ENCODE measurements at regions not wholly inside any gene's neighbourhood (a gene's known extent, or its start where the extent isn't known, plus 50 kb on each side); places are given as distances from the start of the nearest gene placed in this dataset.

DNA sequence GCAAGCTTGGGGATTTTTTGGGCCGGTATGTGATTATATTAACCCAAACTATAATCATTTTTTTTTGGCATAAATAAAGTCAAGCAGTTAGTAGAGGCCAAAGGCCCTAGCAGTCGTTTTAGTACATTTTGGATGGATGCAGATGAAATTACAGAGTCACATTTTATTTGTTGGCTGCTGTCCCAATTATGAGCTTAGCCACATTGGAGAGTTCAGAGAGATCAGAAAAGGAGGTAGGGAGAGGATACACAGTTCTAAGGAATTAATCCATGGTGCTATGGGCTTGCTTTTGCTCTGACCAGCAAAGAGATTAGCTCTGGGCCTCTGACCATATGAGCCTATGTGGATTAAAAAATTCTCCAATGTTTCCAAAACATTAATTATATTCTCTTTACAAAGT, 395.1 kb downstream of the RAPGEF2 start:
- TF ChIP-seq ZFX (IDR thresholded peaks at IDR 0.05; ENCODE audit: borderline replicate concordance), result no peak
- TF ChIP-seq, protein P1, sequence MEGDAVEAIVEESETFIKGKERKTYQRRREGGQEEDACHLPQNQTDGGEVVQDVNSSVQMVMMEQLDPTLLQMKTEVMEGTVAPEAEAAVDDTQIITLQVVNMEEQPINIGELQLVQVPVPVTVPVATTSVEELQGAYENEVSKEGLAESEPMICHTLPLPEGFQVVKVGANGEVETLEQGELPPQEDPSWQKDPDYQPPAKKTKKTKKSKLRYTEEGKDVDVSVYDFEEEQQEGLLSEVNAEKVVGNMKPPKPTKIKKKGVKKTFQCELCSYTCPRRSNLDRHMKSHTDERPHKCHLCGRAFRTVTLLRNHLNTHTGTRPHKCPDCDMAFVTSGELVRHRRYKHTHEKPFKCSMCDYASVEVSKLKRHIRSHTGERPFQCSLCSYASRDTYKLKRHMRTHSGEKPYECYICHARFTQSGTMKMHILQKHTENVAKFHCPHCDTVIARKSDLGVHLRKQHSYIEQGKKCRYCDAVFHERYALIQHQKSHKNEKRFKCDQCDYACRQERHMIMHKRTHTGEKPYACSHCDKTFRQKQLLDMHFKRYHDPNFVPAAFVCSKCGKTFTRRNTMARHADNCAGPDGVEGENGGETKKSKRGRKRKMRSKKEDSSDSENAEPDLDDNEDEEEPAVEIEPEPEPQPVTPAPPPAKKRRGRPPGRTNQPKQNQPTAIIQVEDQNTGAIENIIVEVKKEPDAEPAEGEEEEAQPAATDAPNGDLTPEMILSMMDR (IDR thresholded peaks at IDR 0.05), result no peak

DNA sequence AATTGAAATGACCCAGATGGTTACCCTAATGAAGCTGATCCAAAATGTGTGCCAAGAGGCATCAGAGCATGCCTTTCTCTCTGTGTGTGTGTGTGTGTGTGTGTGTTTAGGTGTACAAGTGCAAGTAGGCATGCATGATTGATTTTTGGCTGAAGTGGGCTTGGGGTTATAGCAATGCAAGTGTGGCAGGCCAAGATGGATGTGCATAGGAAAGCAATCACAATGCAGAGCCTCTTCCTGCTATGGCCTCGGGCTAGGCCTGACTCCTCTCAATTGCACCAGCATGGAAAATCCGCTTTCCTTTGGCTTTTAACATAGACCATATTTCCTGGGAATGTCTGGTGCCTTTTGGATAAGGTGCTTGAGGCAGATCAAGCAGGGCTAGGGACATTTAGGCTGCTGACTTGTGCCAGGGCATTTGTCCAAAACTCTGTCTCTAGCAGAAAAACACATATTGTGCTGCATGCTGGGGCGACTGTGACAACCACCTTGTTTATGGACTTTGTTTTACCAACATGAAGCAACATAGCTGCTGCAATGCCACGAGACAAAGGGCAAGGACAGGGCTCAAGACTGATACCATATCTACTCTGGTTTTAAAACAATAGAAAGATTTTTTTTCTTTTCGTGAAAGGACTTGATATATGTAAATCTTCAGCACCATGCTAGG, 395.7 kb downstream of the RAPGEF2 start:
- no peak overlapping the region for H3K27ac ChIP-seq
- TF ChIP-seq ZFX (IDR thresholded peaks at IDR 0.05; ENCODE audit: borderline replicate concordance), result no peak

More for the DNA sequence above, 395.1 kb downstream of the RAPGEF2 start:
- H3K27ac ChIP-seq, result no peak overlapping the region

DNA sequence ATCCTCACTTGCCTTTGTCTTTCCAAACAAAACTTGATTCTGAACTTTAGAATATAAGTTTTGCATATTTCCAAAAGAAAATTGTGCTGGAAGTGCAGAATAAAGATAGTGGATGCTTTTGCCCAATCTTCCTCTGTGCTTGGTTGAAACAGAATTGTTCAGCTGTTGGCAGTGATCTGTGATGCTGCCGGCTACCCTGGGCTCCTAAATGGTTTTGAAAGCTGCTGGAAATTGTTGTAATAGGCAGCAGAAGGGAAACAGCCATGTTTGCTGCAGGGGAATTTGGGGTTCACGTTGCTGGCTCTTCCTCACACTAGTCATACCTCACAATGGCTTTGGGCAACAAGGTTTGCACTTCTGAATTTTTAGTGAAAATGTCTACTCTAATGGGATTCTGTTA, 398.0 kb downstream of the RAPGEF2 start:
- H3K27ac ChIP-seq, result no peak overlapping the region
- TF ChIP-seq, protein P1 (IDR thresholded peaks at IDR 0.05), result no peak
- TF ChIP-seq ZFX (IDR thresholded peaks at IDR 0.05; ENCODE audit: borderline replicate concordance), result no peak

DNA sequence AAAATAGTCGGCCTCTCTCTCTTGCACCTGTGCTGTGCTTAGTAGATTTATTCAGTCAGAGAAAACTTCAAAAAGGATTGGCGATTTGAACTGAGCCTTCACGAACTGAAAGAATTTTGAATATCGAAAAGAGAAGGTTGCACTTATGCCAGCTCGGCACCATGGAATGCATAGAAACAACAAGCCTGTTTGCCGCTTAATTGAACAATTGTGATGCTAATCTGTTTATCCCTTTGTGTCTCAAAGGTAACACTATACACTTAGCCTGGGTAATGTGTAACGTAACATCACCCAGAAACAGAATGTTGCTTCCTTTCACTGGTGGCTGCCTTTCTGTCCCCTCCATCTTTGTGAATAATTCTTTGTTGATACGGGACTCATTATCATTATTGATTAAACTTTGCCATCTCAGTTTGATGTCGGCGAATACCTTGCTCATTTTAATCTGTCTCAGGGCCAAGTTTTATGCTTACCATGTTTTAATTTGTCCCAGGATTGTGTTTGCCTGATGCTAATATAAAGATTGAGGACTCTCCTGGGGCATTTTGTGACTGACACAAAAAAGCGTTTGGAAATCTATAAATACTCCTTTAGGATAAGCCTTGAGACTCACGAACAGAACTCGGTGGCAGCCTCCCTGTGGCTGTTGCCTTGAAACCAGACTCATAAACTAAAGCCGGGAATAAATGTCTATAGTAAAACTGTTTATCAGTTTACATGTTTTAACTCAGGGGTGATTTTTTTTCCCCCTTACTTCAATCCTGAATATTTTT, 400.5 kb downstream of the RAPGEF2 start:
- TF ChIP-seq ZFX (IDR thresholded peaks at IDR 0.05; ENCODE audit: borderline replicate concordance), result no peak
- TF ChIP-seq, protein P1 (IDR thresholded peaks at IDR 0.05), result no peak
- no peak overlapping the region for H3K27ac ChIP-seq

DNA sequence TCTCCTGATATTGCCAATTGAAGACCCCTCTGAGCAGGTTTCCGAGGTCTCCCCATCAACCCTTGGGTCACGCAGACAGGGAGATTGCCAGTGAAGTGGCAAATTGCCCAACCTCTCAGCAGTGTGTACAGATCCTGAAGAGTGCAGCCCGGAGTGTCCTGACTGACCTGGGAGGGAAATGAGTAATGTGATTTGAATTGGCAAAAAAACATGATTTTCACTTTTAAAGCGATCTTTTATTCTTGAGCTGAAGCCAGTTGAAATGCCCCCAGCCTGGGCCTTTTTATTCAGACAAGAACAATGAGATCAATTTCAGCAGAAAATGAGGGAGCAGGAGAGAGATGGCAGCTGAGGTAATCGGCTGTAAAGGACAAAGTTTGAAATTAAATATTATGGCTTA, 401.8 kb downstream of the RAPGEF2 start:
- TF ChIP-seq, protein P1 (IDR thresholded peaks at IDR 0.05), result no peak
- no peak for TF ChIP-seq ZFX (IDR thresholded peaks at IDR 0.05; ENCODE audit: borderline replicate concordance)
- no peak overlapping the region for H3K27ac ChIP-seq

DNA sequence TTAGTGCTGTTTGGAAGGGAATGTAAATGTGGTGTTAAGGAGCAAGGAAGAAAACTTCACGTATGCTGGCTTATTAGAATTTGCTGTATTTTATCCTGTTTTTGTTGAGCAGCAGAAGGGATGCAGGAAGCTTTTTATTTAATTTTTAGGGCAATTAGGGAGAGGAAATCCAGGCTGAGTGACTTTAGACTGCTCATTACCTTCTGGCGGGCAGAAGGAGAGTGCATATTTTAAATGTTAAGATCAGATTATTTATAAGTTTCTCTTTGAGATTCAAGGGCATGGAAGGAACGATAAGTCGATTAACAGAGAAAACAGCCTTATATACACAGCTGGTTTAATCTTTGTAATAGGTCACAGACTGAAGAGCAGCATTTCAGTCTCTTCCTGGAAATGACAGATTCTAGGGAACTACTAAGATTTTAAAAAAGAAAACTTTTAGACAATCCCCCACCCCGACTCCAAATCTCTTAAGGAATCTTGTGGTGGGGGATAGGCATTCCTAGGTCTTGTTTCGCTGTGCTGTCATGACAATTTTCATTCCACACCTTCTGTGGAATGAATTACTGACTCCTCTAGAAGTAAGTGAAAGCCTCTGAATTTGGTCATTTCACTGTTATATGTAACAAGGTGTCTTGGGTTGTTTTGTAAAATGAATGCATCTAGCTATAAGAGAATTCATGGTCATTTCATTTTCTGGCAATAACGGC, 402.5 kb downstream of the RAPGEF2 start:
- H3K27ac ChIP-seq, result no peak overlapping the region
- TF ChIP-seq, protein P1 (IDR thresholded peaks at IDR 0.05), result no peak
- TF ChIP-seq ZFX (IDR thresholded peaks at IDR 0.05; ENCODE audit: borderline replicate concordance), result no peak

DNA sequence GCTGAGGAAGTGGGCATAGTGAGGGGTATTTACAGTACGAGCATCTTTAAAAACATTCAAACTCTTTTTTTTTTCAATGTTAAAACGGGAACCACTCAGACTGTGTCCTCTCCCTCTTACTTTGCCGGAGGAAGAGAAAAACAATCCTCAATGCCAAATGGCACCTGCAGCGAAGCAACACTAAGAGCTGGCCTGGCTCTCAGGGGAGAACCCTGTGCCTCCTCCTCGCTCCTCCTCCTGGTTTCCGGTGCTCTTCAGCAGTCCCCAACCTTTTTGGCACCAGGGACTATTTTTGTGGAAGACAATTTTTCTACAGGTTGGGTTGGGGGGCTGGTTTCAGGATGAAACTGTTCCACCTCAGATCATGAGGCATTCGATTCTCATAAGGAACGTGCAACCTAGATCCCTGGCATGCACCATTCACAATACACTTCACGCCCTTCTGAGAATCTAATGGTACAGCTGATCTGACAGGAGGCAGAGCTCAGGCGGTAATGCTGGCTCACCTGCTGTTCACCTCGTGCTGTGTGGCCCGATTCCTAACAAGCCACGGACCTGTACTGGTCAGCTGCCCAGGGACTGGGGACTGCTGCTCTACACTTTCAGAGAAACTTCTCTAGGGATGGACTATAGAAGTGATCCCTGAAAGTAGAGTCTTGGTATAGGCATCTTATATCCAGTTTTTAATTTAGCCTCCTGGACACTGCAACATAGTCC, 404.1 kb downstream of the RAPGEF2 start:
- H3K27ac ChIP-seq, result no peak overlapping the region
- TF ChIP-seq ZFX (IDR thresholded peaks at IDR 0.05; ENCODE audit: borderline replicate concordance), result no peak
- TF ChIP-seq, protein P1 (IDR thresholded peaks at IDR 0.05), result no peak

Measured in 22Rv1 (cell line).